IMR-90 (cell line): ENCODE measurements at regions not wholly inside any gene's neighbourhood (a gene's known extent, or its start where the extent isn't known, plus 50 kb on each side); places are given as distances from the start of the nearest gene placed in this dataset.

Experiments used
- ATAC-seq: fragments of 200-7000 bp; cut with Tn5 transposase; 2 replicates; pipeline ENCODE4 v1.9.1; 2020; ENCODE audit warnings: low read depth, mild to moderate bottlenecking, moderate library complexity
- BruUV-seq: library from RNA; stranded (reverse); fragments of 400-500 nt; replicated peaks from 2 replicates; lab custom pipeline; 2021; lab: Mats Ljungman, UMichigan
- CTCF ChIA-PET: fragments of 300-600 bp; formaldehyde crosslinking; extraction: SDS; loops from one replicate; lab custom pipeline; 2021; ENCODE audit warnings: antibody characterized with exemption; lab: Yijun Ruan, JAX
- POLR2A ChIA-PET: fragments of 300-600 bp; sonication (Branson Sonifier 250); formaldehyde crosslinking; loops from one replicate; lab custom pipeline; 2022; ENCODE audit warnings: antibody characterized with exemption; ENCODE audit not compliant: unreplicated experiment; lab: Charles Lee
- DNase-seq: peaks from one replicate; pipeline ENCODE4 v3.0.0; 2013
- H2AFZ ChIP-seq: replicated peaks from 2 replicates; pipeline ENCODE3; 2013; ENCODE audit warnings: low read length, mild to moderate bottlenecking; ENCODE audit not compliant: poor library complexity
- H2AK5ac ChIP-seq: 2 replicates; pipeline ENCODE4 v1.6.1; 2013; ENCODE audit warnings: low read depth, low read length, inconsistent platforms
- H2AK9ac ChIP-seq: replicated peaks from 2 replicates; pipeline ENCODE3; 2013; ENCODE audit warnings: mild to moderate bottlenecking, low read depth, low read length, moderate library complexity; ENCODE audit not compliant: poor library complexity
- H2BK120ac ChIP-seq: 2 replicates; pipeline ENCODE4 v1.6.1; 2013; ENCODE audit warnings: low read depth, low read length, inconsistent platforms
- H2BK15ac ChIP-seq: 3 replicates; pipeline ENCODE4 v1.6.1; 2013; ENCODE audit warnings: low read depth, low read length, inconsistent platforms
- H2BK20ac ChIP-seq: 2 replicates; pipeline ENCODE4 v1.6.1; 2013; ENCODE audit warnings: low read depth, mild to moderate bottlenecking, inconsistent platforms, low read length, moderate library complexity
- H2BK5ac ChIP-seq: 2 replicates; pipeline ENCODE4 v1.6.1; 2013; ENCODE audit warnings: mild to moderate bottlenecking, low read depth, low read length, inconsistent platforms; ENCODE audit not compliant: poor library complexity, severe bottlenecking
- H3K14ac ChIP-seq: replicated peaks from 2 replicates; pipeline ENCODE4 v1.6.1; 2013; ENCODE audit warnings: low read depth, low read length, inconsistent platforms
- H3K18ac ChIP-seq: 2 replicates; pipeline ENCODE4 v1.6.1; 2013; ENCODE audit warnings: low read depth, low read length, control low read depth
- H3K23ac ChIP-seq: 2 replicates; pipeline ENCODE4 v1.6.1; 2013; ENCODE audit warnings: low read depth, low read length, inconsistent platforms
- H3K27ac ChIP-seq: 2 replicates; pipeline ENCODE4 v1.5.1; 2013; ENCODE audit warnings: mild to moderate bottlenecking, control low read depth, low read length; ENCODE audit not compliant: insufficient read depth
- H3K27me3 ChIP-seq: 2 replicates; pipeline ENCODE4 v1.6.1; 2013; ENCODE audit warnings: low read length; ENCODE audit not compliant: control insufficient read depth, insufficient read depth
- H3K36me3 ChIP-seq: 2 replicates; pipeline ENCODE4 v1.6.1; 2013; ENCODE audit warnings: low read length, mixed read lengths; ENCODE audit not compliant: control insufficient read depth, insufficient read depth
- H3K4ac ChIP-seq: 2 replicates; pipeline ENCODE4 v1.6.1; 2013; ENCODE audit warnings: low read depth, low read length, inconsistent platforms
- H3K4me1 ChIP-seq: 2 replicates; pipeline ENCODE4 v1.6.1; 2013; ENCODE audit warnings: low read length, mixed read lengths; ENCODE audit not compliant: control insufficient read depth, insufficient read depth
- H3K4me2 ChIP-seq: 2 replicates; pipeline ENCODE4 v1.6.1; 2013; ENCODE audit warnings: low read depth, mild to moderate bottlenecking, control low read depth, low read length, moderate library complexity
- H3K4me3 ChIP-seq: 2 replicates; pipeline ENCODE4 v1.5.1; 2013; ENCODE audit warnings: low read depth, mild to moderate bottlenecking, control low read depth, low read length, moderate library complexity; ENCODE audit not compliant: insufficient read depth
- H3K56ac ChIP-seq: 2 replicates; pipeline ENCODE4 v1.6.1; 2013; ENCODE audit warnings: low read length, inconsistent platforms; ENCODE audit not compliant: insufficient read depth; ENCODE audit errors: extremely low read depth
- H3K79me1 ChIP-seq, 2 experiments: 2 replicates each; pipeline ENCODE4 v1.6.1; 2013; ENCODE audit warnings: low read length in 2 of 2, inconsistent platforms in 1 of 2, low read depth in 1 of 2
- H3K9ac ChIP-seq: 2 replicates; pipeline ENCODE4 v1.6.1; 2013; ENCODE audit warnings: low read depth, low read length, control low read depth
- H3K9me1 ChIP-seq: 2 replicates; pipeline ENCODE4 v1.6.1; 2013; ENCODE audit warnings: low read length, inconsistent platforms; ENCODE audit not compliant: insufficient read depth
- H3K9me3 ChIP-seq: 2 replicates; pipeline ENCODE4 v1.6.1; 2013; ENCODE audit warnings: low read length; ENCODE audit not compliant: control insufficient read depth, insufficient read depth
- H4K20me1 ChIP-seq: 2 replicates; pipeline ENCODE4 v1.6.1; 2013; ENCODE audit warnings: low read length, inconsistent platforms; ENCODE audit not compliant: insufficient read depth
- H4K5ac ChIP-seq: 2 replicates; pipeline ENCODE4 v1.6.1; 2013; ENCODE audit warnings: mild to moderate bottlenecking, low read depth, low read length, control low read depth
- H4K8ac ChIP-seq, 2 experiments: 2 replicates each; pipeline ENCODE4 v1.6.1; 2013; ENCODE audit warnings: low read depth in 2 of 2, low read length in 2 of 2, control low read depth in 1 of 2, inconsistent platforms in 1 of 2
- H4K91ac ChIP-seq: 2 replicates; pipeline ENCODE4 v1.6.1; 2013; ENCODE audit warnings: low read depth, low read length, inconsistent platforms; ENCODE audit not compliant: insufficient read depth
- BHLHE40 ChIP-seq: fragments of 150-350 bp; IDR thresholded peaks from 2 replicates; pipeline ENCODE4 v1.6.1; 2016; ENCODE audit warnings: mild to moderate bottlenecking, low read depth, low read length
- CEBPB ChIP-seq: IDR thresholded peaks from 2 replicates; pipeline ENCODE4 v1.6.1; 2012; ENCODE audit warnings: low read depth, low read length, improper control_type of control experiment
- ELK1 ChIP-seq: fragments of 150-350 bp; IDR thresholded peaks from 2 replicates; pipeline ENCODE4 v1.6.1; 2016; ENCODE audit warnings: low read depth, mild to moderate bottlenecking, low read length, moderate library complexity, borderline replicate concordance
- FOS ChIP-seq: fragments of 150-350 bp; IDR thresholded peaks from 2 replicates; pipeline ENCODE4 v1.6.1; 2016; ENCODE audit warnings: low read depth, low read length
- MAFK ChIP-seq: IDR thresholded peaks from 2 replicates; pipeline ENCODE4 v1.6.1; 2012; ENCODE audit warnings: low read depth, low read length, improper control_type of control experiment
- MAZ ChIP-seq: IDR thresholded peaks from 2 replicates; pipeline ENCODE4 v1.6.1; 2012; ENCODE audit warnings: low read depth, mild to moderate bottlenecking, low read length, improper control_type of control experiment, moderate library complexity, borderline replicate concordance
- MXI1 ChIP-seq: IDR thresholded peaks from 2 replicates; pipeline ENCODE4 v1.6.1; 2012; ENCODE audit warnings: low read depth, mild to moderate bottlenecking, low read length, moderate library complexity, borderline replicate concordance
- POLR2A ChIP-seq: IDR thresholded peaks from 2 replicates; pipeline ENCODE4 v1.6.1; 2012; ENCODE audit warnings: mild to moderate bottlenecking, low read depth, low read length
- RAD21 ChIP-seq: IDR thresholded peaks from 2 replicates; pipeline ENCODE4 v1.6.1; 2012; ENCODE audit warnings: low read length, improper control_type of control experiment
- RCOR1 ChIP-seq: IDR thresholded peaks from 2 replicates; pipeline ENCODE4 v1.6.1; 2012; ENCODE audit warnings: mild to moderate bottlenecking, low read length, improper control_type of control experiment; ENCODE audit not compliant: insufficient replicate concordance
- RFX5 ChIP-seq: IDR thresholded peaks from 2 replicates; pipeline ENCODE4 v1.8.0; 2012; ENCODE audit warnings: low read depth, mild to moderate bottlenecking, low read length, moderate library complexity
- SMC3 ChIP-seq: fragments of 150-350 bp; IDR thresholded peaks from 2 replicates; pipeline ENCODE4 v1.6.1; 2016; ENCODE audit warnings: low read depth, mild to moderate bottlenecking, antibody characterized with exemption, low read length, moderate library complexity
- USF2 ChIP-seq: fragments of 150-350 bp; IDR thresholded peaks from 2 replicates; pipeline ENCODE4 v1.6.1; 2017; ENCODE audit warnings: mild to moderate bottlenecking, antibody characterized with exemption, low read length, low read depth
- WGBS, 2 experiments: methylation state at CpG; one replicate each; pipeline versions ENCODE4 v1.1.5 to v1.1.7; 2013; ENCODE audit warnings: missing lambda C conversion rate in 2 of 2; ENCODE audit not compliant: insufficient read length in 1 of 2; ENCODE audit errors: extremely low coverage in 2 of 2; 5-methylcytosine and 5-hydroxymethylcytosine counted together
- dilution Hi-C: fragments of 300-500 bp; cut with HindIII; formaldehyde crosslinking; loops from one replicate; pipeline ENCODE4 v1.14.3; 2018; ENCODE audit warnings: low sequenced_read_pairs; ENCODE audit not compliant: unreplicated experiment
- in situ Hi-C: fragments of 300-500 bp; cut with MboI; formaldehyde crosslinking; loops from 3 replicates; pipeline ENCODE4 v1.14.3; 2019; ENCODE audit warnings: low sequenced_read_pairs, inconsistent platforms, mixed read lengths
- intact Hi-C: fragments of 100-400 bp; cut with micrococcal nuclease; formaldehyde crosslinking; loops from 2 replicates; pipeline ENCODE4 v1.10.0; 2022

- Histone ChIP-seq H3K9ac (no peak overlapping the region), H2BK15ac (no peak overlapping the region), H3K27me3 (peaks cover 13% of the 10 kb centered on the region), H3K4ac (0 out of 2 replicates have a peak overlapping the region, but pooled peaks have one; percentile 16), H2AK5ac (no peak overlapping the region), H2AK9ac (no peak overlapping the region), H4K91ac (no peak overlapping the region), H4K8ac (no peak overlapping the region), H3K4me3 (no peak overlapping the region), H4K5ac (no peak overlapping the region), H3K9me3 (no peaks in the 10 kb centered on the region), H3K18ac (no peak overlapping the region), H3K4me2 (no peak overlapping the region), H2BK120ac (no peak overlapping the region), H3K56ac (no peak overlapping the region), H2BK20ac (peak overlapping the region; percentile 25; the same call in 1 of the 2 replicates), H3K9me1 (peaks cover 6% of the 10 kb centered on the region; the same call in 1 of the 2 replicates), H3K36me3 (no peaks in the 10 kb centered on the region), H3K79me1 (no peaks in the 10 kb centered on the region), H3K4me1 (peaks cover 6% of the 10 kb centered on the region), H2BK5ac (no peak overlapping the region), H4K20me1 (no peaks in the 10 kb centered on the region), H3K14ac (no peak overlapping the region), H2AFZ (no peak overlapping the region), H3K27ac (no peak overlapping the region), H3K23ac (no peak overlapping the region)
- ATAC-seq (no peak), DNase-seq (no peak)
- ChIA-PET CTCF (no interaction called here), POLR2A (no interaction called here)
- no peak for TF ChIP-seq MAFK
- no peak for TF ChIP-seq RAD21
- no peak for TF ChIP-seq BHLHE40
- TF ChIP-seq RFX5, result no peak
- TF ChIP-seq MXI1, result no peak
- TF ChIP-seq USF2, result no peak
- TF ChIP-seq SMC3, result no peak
- no peak for TF ChIP-seq RCOR1
- no peak for TF ChIP-seq POLR2A
- TF ChIP-seq MAZ, result no peak
- TF ChIP-seq CEBPB, result no peak
- TF ChIP-seq ELK1, result no peak
- no peak for TF ChIP-seq FOS
- WGBS, 2 experiments, result 40% methylated on average over 1 of the region's 1 CpG; no CpG with 5 or more reads in 1 of the 2 experiments
- in situ Hi-C loops, result no loop called here
- no TSS peak for BruUV-seq
- intact Hi-C loops, result no loop called here
- dilution Hi-C loops, result no loop called here
These were observed 145.5 kb upstream of the PELI1 start for GRCh38 chr2:64289737-64290136.
